Neutrophil (primary cell): ENCODE measurements at regions not wholly inside any gene's neighbourhood (a gene's known extent, or its start where the extent isn't known, plus 50 kb on each side); places are given as distances from the start of the nearest gene placed in this dataset.

Experiments
- H3K27ac ChIP-seq: fragments of 200-600 bp; sonication (generic); 2 replicates; pipeline ENCODE4 v1.5.1; 2016; ENCODE audit warnings: mild to moderate bottlenecking, moderate library complexity
- H3K27me3 ChIP-seq: fragments of 200-600 bp; sonication (generic); 2 replicates; pipeline ENCODE4 v1.6.0; 2016; ENCODE audit warnings: mild to moderate bottlenecking
- H3K36me3 ChIP-seq: fragments of 200-600 bp; sonication (generic); 2 replicates; pipeline ENCODE4 v1.5.1; 2017
- H3K4me1 ChIP-seq, 2 experiments: fragments of 200-600 bp in 1 of 2; sonication (generic) in 1 of 2; 1 replicate in 1 of 2; 2 replicates in 1 of 2; pipeline versions ENCODE4 v1.5.1 to v1.6.1; 2013 to 2016; ENCODE audit warnings: low read depth in 1 of 2, low read length in 1 of 2, mild to moderate bottlenecking in 1 of 2, moderate library complexity in 1 of 2; ENCODE audit not compliant: control insufficient read depth in 1 of 2, insufficient read depth in 1 of 2
- H3K4me3 ChIP-seq, 2 experiments: fragments of 200-600 bp in 1 of 2; sonication (generic) in 1 of 2; 1 replicate in 1 of 2; 2 replicates in 1 of 2; pipeline ENCODE4 v1.5.1; 2013 to 2016; ENCODE audit warnings: low read depth in 1 of 2, low read length in 1 of 2, mild to moderate bottlenecking in 1 of 2, moderate library complexity in 1 of 2
- H3K9me3 ChIP-seq: fragments of 200-600 bp; sonication (generic); 2 replicates; pipeline ENCODE4 v1.5.1; 2016
- TF ChIP-seq, protein P1 (sequence below): fragments of 200-600 bp; sonication (generic); IDR thresholded peaks from 2 replicates; pipeline ENCODE4 v1.5.1; 2016; ENCODE audit warnings: antibody characterized with exemption

DNA sequence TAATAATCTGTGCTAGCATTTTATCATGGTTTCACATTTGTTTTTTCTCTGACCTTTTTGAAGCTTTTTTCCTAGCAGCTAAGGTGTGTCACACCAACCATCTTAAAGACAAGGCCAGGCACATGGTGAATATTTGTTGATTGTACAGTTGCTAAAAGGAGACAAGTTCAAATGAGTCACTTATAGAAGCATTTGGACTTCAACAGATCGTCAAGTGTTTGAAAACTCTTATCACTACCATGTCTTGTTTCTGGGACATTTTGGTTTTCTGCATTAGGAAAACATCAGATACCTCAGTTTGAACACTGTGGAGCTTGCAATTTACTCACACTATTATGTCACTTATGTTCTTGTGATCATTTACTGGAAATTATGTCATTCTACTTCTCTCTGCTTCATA, 407.3 kb downstream of the USP25 start:
- TF ChIP-seq, protein P1, sequence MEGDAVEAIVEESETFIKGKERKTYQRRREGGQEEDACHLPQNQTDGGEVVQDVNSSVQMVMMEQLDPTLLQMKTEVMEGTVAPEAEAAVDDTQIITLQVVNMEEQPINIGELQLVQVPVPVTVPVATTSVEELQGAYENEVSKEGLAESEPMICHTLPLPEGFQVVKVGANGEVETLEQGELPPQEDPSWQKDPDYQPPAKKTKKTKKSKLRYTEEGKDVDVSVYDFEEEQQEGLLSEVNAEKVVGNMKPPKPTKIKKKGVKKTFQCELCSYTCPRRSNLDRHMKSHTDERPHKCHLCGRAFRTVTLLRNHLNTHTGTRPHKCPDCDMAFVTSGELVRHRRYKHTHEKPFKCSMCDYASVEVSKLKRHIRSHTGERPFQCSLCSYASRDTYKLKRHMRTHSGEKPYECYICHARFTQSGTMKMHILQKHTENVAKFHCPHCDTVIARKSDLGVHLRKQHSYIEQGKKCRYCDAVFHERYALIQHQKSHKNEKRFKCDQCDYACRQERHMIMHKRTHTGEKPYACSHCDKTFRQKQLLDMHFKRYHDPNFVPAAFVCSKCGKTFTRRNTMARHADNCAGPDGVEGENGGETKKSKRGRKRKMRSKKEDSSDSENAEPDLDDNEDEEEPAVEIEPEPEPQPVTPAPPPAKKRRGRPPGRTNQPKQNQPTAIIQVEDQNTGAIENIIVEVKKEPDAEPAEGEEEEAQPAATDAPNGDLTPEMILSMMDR = no peak
- Histone ChIP-seq H3K4me1 (no peaks in the 10 kb centered on the region), H3K9me3 (no peaks in the 10 kb centered on the region), H3K27me3 (no peaks in the 10 kb centered on the region), H3K27ac (no peak overlapping the region), H3K4me3 (no peak overlapping the region), H3K36me3 (no peaks in the 10 kb centered on the region)

GRCh38 chr21:16145052-16145451, 415.3 kb downstream of the USP25 start:
- no peak overlapping the region for H3K27ac ChIP-seq
- no peaks in the 10 kb centered on the region for H3K4me1 ChIP-seq

DNA sequence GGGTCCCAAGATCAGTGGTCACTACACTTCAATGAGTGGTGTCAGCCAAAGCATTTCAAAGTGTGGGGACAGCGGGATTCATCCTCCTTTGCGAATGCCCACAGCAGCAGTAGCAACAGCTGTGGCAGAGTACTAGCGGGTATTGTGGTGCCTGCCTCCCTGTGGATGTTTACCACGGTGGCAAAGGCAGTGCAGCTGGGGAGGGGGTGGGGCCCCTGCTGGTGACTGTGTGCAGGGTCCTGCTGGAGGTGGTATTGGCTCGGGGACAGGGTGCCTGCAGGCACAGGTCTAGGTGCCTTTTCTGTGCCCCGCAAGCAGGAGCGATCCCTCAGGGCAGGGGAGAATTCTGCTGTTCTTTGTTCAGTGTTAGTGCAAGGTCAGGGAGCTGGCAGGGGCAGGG, 415.7 kb downstream of the USP25 start:
- H3K27me3 ChIP-seq = no peaks in the 10 kb centered on the region
- H3K36me3 ChIP-seq = no peaks in the 10 kb centered on the region
- H3K9me3 ChIP-seq = no peaks in the 10 kb centered on the region
- TF ChIP-seq, protein P1 = no peak
- H3K27ac ChIP-seq = no peak overlapping the region
- H3K4me1 ChIP-seq = no peaks in the 10 kb centered on the region
- H3K4me3 ChIP-seq = no peak overlapping the region

More at GRCh38 chr21:16145052-16145451, 415.3 kb downstream of the USP25 start:
- TF ChIP-seq, protein P1 = no peak
- Histone ChIP-seq H3K36me3 (no peaks in the 10 kb centered on the region), H3K27me3 (no peaks in the 10 kb centered on the region), H3K9me3 (no peaks in the 10 kb centered on the region), H3K4me3 (no peak overlapping the region)

DNA sequence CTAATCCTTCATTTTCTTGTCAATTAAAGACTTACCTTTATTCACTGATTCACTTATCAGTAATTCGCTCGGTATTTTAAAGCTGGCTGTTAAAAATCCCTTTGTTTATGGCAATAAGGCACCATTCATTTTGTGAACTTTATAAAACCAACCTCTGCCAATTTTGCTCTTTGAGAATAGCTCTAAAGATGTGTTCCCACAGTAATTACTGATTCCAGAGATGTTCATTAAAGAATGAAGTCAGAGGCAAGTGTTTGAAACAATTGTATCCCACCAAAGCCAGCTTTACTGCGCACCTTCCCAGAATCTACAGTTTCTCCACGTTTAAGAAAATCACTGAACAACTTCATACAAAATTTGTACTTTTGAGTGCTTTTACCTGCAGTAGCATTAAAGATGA, 424.5 kb downstream of the USP25 start:
- no peak overlapping the region for H3K4me3 ChIP-seq
- H3K27ac ChIP-seq = no peak overlapping the region
- no peaks in the 10 kb centered on the region for H3K36me3 ChIP-seq
- no peaks in the 10 kb centered on the region for H3K9me3 ChIP-seq
- no peaks in the 10 kb centered on the region for H3K4me1 ChIP-seq
- TF ChIP-seq, protein P1 = no peak
- no peaks in the 10 kb centered on the region for H3K27me3 ChIP-seq

GRCh38 chr21:16154951-16155635, 425.3 kb downstream of the USP25 start:
- H3K36me3 ChIP-seq = no peaks in the 10 kb centered on the region
- H3K9me3 ChIP-seq = no peaks in the 10 kb centered on the region
- TF ChIP-seq, protein P1 = no peak
- H3K27ac ChIP-seq = no peak overlapping the region
- no peak overlapping the region for H3K4me3 ChIP-seq
- H3K4me1 ChIP-seq = no peaks in the 10 kb centered on the region
- no peaks in the 10 kb centered on the region for H3K27me3 ChIP-seq
